ENCODE measurements at regions not wholly inside any gene's neighbourhood (a gene's known extent, or its start where the extent isn't known, plus 50 kb on each side); places are given as distances from the start of the nearest gene placed in this dataset.

GRCh38 chr15:45743426-45744235 is 108.8 kb downstream of the SQOR start:
- DNase-seq (ENCODE audit: low read depth): no peak

DNA sequence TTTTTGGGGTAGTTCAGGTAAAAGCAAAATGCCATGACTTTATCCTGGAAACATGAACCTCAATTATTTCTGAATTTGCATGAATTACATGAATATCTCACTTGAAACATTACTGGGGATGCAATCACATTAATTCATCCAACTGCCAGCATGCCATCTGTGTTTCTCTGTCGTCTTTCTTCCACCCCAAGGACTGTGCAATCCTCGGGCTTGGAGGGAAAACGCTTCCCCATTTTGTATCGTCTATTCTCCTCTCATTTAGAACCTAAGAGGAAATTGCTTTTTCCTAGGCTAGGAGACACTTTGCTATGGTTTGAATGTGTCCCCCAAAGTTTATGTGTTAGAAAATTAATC is 109.4 kb downstream of the SQOR start:
- no peak for DNase-seq (ENCODE audit: low read depth)

GRCh38 chr15:45747426-45747825 is 112.6 kb downstream of the SQOR start:
- DNase-seq (ENCODE audit: low read depth): no peak

- no peak for DNase-seq (ENCODE audit: low read depth)
Observed at GRCh38 chr15:45751629-45752028, 116.8 kb downstream of the SQOR start.

GRCh38 chr15:45759936-45760335 is 125.1 kb downstream of the SQOR start:
- DNase-seq (ENCODE audit: low read depth): no peak

DNA sequence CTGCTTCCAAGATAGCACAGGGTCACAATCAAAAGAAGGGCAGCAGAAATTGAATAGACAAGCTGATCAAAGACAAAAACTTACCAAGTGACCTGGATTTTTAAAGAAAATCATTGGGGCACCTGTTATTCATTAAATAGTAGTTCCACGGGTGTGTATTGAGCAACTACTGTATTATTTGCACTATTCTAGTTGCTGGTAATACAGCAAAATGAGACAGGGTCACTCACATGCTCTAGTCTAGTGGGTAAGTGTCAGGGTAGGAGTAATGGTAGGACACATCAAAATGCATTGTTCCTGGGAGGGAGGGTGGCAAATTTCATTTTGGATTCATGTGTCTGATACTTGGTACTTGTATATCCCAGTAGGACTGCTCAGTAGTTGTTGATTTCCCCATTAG is 127.9 kb downstream of the SQOR start:
- no peak for DNase-seq (ENCODE audit: low read depth)

DNA sequence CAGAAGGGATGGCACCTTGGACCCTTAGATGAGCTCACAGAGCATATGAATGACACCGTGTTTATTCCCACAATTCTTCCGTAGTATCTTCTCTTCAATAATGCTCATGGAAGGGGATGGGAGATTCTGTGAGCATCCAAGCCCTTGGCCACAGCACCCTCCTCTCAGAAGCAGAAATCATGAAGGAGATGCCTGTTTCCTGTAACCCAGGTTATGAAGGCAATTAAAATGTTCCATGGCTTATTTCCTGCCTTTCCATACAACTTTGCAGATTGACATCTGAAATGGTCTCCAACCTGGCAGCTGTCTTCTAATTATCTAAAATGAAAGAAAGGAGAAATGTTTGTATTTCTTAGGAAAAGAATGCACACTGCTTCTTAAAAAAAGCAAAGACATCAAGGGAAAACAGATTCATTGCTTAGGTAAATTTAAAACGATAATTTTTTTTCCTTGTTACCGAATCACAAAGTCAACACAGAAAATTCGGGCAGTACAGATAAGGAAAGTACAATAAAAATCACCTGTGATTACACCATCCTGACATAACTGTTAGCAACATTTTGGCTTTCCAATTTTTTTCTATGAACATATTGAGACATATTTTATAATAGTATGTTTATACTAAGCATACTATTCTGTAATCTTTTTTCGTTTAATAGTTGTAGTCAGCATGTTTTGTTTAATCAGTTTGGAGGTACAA is 128.5 kb downstream of the SQOR start:
- no peak for DNase-seq (ENCODE audit: low read depth)

- no peak for DNase-seq (ENCODE audit: low read depth)
Observed at GRCh38 chr15:45773149-45773548, 138.3 kb downstream of the SQOR start.

GRCh38 chr15:45776772-45777171 is 141.9 kb downstream of the SQOR start:
- no peak for DNase-seq (ENCODE audit: low read depth)

DNA sequence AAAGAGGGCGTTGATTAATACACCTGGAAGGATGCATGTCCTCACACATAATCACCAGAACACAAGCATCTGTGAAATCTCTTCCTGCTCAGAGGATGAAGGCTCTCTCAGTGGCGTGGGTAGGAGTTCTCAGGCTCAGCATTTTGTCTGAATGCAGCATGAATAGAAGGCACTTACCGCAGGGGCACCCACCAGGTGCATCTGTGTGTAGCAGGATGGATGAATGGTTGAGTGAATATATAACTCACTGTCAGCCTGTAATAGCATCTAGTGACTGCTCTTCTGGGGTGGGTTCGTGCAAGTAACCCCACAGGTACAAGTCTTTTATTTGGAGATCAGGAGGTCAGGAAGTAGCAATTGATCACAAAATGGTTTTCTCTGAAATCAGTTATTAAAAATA is 143.0 kb downstream of the SQOR start:
- DNase-seq (ENCODE audit: low read depth): no peak

DNA sequence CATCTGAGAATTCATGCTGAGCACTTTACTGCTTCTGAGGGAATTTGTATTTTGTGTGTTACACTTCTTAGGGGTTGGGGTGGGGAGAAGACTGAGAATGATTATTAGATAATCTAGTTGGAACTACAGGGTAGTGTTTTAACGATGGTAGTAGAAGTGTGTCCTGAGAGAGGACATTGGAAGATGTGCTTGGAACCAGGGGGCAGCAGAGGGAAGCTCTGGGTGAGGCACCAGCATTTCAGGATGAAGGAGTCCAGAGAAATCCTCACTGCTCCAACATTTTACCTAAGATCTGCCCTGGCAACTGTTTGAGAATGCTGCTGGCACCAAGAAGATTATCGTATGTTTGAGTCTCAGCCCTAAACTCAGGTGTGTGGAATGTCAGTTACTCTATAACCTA is 145.5 kb downstream of the SQOR start:
- DNase-seq (ENCODE audit: low read depth): no peak

- no peak for DNase-seq (ENCODE audit: low read depth)
Observed at GRCh38 chr15:45784656-45785055, 149.8 kb downstream of the SQOR start.

- DNase-seq (ENCODE audit: low read depth): no peak
Observed at GRCh38 chr15:45785897-45786296, 151.1 kb downstream of the SQOR start.

- DNase-seq (ENCODE audit: low read depth): no peak
Observed at GRCh38 chr15:45790325-45790943, 155.6 kb downstream of the SQOR start.

- no peak for DNase-seq (ENCODE audit: low read depth)
Observed at GRCh38 chr15:45794304-45794703, 159.5 kb downstream of the SQOR start.

DNA sequence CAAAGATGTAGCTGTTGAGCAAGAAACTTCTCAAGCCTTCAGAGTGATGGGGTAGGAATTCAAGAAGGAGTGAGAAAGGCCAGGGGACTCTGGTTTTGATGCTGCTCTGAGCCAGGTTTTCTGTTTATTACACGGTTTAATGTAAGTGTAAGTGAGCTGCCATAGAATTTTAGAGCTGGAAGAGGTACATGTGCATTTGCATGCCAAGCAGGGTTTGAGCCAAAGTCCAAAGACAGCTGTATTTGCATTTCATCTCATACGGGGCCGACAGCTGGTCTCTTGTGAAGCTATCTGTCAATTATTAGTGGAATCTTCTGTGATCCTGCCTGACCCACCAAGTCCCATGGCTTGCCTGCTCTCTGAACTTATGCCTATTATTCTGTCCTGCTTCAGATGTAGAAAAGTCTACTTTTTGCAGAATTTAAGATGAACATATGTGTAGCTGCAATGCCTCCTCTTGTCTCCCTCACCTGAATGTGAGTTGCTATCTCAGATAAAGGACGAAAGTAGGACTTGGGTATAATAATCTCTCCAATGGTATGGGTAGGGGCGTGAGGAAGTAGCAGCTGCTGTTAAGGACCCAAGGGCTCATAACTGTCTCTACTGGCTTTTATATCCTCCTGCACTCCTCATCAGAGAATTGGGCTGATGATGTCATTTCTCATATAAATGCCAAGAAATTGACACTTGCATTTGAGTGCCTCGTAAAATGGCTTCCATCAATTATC is 160.0 kb downstream of the SQOR start:
- no peak for DNase-seq (ENCODE audit: low read depth)

DNA sequence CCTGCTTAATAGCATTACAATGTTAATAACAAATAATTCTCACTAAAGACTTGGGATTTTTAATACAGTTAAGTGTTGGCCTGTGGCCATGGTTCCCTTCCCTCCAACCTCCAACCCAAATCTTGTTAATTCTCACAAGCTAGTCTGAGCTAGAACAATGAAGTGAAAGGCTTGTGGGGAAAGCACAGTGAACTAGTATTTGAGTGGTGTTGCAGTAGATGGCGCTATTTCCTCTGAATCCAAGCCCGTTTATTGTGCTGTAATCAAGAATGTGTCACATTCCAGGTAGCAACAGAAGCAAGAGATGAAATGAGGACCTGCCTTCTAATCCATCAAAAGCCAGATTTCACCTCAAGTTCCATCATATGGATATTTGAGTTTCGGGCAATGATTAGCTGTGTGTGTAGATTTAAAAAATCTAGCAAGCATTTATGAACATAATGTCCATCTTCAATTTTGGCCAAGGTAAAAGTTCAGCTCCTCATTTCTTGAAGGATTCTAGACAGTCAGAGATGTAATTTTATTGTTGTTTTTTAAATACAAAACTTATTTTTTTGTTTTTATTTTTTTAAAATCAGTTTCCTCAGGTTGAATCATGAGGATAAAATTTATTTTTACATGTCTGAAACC is 160.7 kb downstream of the SQOR start:
- peak; percentile 3 for DNase-seq (ENCODE audit: low read depth)

DNA sequence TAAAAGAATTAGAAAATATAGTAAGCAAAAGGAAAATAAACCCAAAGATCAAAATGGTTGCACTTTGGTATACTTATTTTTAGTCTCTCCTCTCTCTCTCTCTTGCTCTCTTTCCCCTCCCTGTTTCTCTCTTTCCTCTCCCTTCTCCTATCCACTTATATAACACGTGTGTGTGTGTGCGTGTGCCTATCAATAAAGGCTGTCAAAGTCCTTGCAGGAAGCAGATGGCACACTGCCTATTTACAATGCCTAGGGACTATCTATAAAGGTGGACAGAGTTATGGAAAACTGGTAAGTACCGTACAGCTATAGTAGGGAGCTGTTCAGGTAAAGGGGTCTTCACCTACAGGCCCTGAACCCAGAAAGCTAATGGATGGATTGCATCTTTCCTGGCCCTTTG is 161.6 kb downstream of the SQOR start:
- DNase-seq (ENCODE audit: low read depth): no peak

DNA sequence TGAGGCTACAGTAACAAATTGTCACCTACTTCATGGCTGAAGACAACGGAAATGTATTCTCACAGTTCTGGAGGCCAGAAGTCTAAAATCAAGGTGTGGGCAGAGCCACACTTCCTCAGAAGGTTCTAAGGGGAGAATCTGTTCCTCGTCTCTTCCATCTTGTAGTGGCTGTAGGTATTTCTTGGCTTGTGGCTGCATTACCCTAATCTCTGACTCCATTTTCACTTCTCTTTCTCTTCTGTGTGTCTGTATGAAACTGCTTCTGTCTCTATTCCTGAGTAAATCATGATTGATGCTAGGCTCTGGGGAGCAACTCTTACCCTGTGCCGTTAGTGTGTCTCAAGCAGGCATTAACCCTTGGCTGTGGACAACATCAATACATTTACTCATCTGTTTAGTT is 164.7 kb downstream of the SQOR start:
- DNase-seq (ENCODE audit: low read depth): no peak

DNA sequence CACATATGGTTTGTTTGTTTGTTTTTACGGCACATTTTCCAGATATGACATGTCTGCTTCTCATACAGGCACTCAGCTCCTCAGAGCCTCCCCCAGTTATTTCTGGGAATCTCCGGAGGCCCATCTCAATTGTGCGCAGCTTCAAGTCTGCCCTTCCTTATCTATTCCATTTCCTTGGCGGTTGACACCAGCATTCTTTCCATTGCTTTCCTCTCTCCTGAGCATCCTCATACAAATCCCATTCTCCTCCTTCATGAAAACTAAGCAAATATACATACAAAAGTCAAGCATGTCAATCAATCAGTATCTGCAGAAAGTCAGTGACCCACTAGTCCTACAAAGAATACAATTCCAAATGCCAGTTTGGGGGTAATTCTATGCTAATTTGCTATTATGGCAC is 166.7 kb downstream of the SQOR start:
- no peak for DNase-seq (ENCODE audit: low read depth)

GRCh38 chr15:45802140-45802539 is 167.3 kb downstream of the SQOR start:
- DNase-seq (ENCODE audit: low read depth): no peak

DNA sequence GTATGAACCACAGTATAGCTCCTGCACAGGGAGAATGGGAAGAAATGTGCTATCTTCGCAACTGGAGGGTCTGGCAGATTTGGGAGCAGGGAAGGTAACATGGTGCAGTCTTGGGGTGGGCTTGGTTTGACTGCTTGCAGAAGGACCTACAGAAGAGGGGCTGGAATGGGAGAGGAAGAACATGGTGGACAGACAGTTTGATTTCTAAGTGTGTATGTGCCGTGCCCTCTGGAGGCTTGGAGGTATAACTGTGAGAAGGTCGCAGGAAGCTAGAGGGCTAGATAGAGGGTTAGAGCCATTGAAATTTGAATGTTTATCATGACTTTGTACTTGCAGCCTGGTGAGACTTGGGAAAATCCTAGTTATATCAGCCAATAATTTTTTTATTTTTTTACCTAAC is 169.2 kb downstream of the SQOR start:
- DNase-seq (ENCODE audit: low read depth): no peak

All from non-pigmented ciliary epithelial cell (primary cell).